HL-60 (cell line): ENCODE measurements at regions not wholly inside any gene's neighbourhood (a gene's known extent, or its start where the extent isn't known, plus 50 kb on each side); places are given as distances from the start of the nearest gene placed in this dataset.
A peak's percentile ranks its signal among the peaks of the same experiment; 100 is the strongest.

Experiments used
- DNase-seq, 2 experiments: peaks; one replicate each; pipeline ENCODE4 v3.0.0-alpha.2; 2010 to 2020; ENCODE audit warnings: low read depth in 1 of 2, low spot score in 1 of 2
- H3K27ac ChIP-seq: fragments of 250-450 bp; sonication (Bioruptor Pico); replicated peaks from 2 replicates; pipeline ENCODE4 v1.5.1; 2020; ENCODE audit warnings: mild to moderate bottlenecking, moderate library complexity
- H3K27me3 ChIP-seq: fragments of 250-450 bp; sonication (Bioruptor Pico); 2 replicates; pipeline ENCODE4 v1.5.1; 2021; ENCODE audit warnings: mild to moderate bottlenecking, moderate library complexity; ENCODE audit not compliant: insufficient read depth, poor library complexity, severe bottlenecking
- H3K4me3 ChIP-seq: replicated peaks from 2 replicates; pipeline ENCODE4 v1.5.1; 2011; ENCODE audit warnings: mild to moderate bottlenecking, control low read depth, low read length; ENCODE audit not compliant: insufficient read depth
- GABPA ChIP-seq: IDR thresholded peaks from 2 replicates; pipeline ENCODE4 v1.6.1; 2012; ENCODE audit warnings: low read depth
- POLR2AphosphoS5 ChIP-seq: IDR thresholded peaks from 2 replicates; pipeline ENCODE4 v1.6.1; 2012; ENCODE audit warnings: low read depth
- SPI1 ChIP-seq: IDR thresholded peaks from 2 replicates; pipeline ENCODE4 v1.6.1; 2012; ENCODE audit warnings: low read depth, mild to moderate bottlenecking, borderline replicate concordance
- TF ChIP-seq, protein P1 (sequence below): IDR thresholded peaks from one replicate; pipeline ENCODE4 v1.5.1; 2011; ENCODE audit warnings: low read length, control low read depth, inconsistent platforms; ENCODE audit not compliant: insufficient read depth
- TF ChIP-seq, protein P2 (sequence below): IDR thresholded peaks from 2 replicates; pipeline ENCODE4 v1.6.1; 2012; ENCODE audit warnings: low read depth; ENCODE audit not compliant: insufficient replicate concordance

DNA sequence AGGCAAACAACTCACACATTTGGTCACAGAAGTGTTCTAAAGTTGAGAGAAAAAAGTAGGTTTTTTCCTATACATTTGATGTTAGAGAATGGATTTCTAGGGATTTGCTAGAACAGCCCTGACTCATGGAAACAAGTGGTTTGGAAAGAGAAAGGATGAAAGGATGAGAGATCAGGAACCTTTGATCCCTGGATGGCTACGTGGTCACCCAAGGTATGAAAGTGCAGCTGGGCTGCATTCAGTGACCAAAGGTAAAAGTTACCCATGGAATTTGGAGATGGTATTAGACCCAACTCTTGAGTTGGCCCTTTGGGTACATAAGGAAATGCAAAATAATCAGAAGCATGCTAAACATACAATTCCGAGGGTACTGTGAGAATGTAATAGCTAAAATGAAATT lies 61.3 kb upstream of the SPIN1 start:
- H3K27me3 ChIP-seq, result no peaks in the 10 kb centered on the region
- no peak overlapping the region for H3K4me3 ChIP-seq
- no peak overlapping the region for H3K27ac ChIP-seq
- TF ChIP-seq GABPA (no peak), POLR2AphosphoS5 (no peak)
- TF ChIP-seq, protein P1, sequence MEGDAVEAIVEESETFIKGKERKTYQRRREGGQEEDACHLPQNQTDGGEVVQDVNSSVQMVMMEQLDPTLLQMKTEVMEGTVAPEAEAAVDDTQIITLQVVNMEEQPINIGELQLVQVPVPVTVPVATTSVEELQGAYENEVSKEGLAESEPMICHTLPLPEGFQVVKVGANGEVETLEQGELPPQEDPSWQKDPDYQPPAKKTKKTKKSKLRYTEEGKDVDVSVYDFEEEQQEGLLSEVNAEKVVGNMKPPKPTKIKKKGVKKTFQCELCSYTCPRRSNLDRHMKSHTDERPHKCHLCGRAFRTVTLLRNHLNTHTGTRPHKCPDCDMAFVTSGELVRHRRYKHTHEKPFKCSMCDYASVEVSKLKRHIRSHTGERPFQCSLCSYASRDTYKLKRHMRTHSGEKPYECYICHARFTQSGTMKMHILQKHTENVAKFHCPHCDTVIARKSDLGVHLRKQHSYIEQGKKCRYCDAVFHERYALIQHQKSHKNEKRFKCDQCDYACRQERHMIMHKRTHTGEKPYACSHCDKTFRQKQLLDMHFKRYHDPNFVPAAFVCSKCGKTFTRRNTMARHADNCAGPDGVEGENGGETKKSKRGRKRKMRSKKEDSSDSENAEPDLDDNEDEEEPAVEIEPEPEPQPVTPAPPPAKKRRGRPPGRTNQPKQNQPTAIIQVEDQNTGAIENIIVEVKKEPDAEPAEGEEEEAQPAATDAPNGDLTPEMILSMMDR, result no peak
- no peak for DNase-seq

DNA sequence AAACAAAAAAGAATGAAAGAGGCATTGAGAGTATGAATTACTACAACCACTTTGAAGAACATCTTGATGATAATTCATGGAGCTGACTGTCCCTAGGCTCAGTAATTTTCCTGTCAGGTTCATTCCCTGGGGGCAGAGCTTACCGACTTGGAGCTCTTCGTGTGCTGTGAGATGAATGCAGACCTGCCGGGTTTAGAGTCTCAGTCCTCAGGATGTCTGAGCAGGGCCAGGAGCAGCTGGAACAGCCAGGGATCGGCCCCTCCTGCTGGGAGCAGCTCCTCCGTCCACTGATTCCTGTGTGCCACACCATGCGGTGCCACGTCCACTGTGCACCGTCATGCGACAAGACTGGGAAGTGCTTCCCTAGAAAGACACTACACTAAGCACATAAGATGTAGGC lies 62.2 kb upstream of the SPIN1 start:
- TF ChIP-seq POLR2AphosphoS5 (no peak), SPI1 (no peak), GABPA (no peak)
- TF ChIP-seq, protein P1, result no peak
- TF ChIP-seq, protein P2, sequence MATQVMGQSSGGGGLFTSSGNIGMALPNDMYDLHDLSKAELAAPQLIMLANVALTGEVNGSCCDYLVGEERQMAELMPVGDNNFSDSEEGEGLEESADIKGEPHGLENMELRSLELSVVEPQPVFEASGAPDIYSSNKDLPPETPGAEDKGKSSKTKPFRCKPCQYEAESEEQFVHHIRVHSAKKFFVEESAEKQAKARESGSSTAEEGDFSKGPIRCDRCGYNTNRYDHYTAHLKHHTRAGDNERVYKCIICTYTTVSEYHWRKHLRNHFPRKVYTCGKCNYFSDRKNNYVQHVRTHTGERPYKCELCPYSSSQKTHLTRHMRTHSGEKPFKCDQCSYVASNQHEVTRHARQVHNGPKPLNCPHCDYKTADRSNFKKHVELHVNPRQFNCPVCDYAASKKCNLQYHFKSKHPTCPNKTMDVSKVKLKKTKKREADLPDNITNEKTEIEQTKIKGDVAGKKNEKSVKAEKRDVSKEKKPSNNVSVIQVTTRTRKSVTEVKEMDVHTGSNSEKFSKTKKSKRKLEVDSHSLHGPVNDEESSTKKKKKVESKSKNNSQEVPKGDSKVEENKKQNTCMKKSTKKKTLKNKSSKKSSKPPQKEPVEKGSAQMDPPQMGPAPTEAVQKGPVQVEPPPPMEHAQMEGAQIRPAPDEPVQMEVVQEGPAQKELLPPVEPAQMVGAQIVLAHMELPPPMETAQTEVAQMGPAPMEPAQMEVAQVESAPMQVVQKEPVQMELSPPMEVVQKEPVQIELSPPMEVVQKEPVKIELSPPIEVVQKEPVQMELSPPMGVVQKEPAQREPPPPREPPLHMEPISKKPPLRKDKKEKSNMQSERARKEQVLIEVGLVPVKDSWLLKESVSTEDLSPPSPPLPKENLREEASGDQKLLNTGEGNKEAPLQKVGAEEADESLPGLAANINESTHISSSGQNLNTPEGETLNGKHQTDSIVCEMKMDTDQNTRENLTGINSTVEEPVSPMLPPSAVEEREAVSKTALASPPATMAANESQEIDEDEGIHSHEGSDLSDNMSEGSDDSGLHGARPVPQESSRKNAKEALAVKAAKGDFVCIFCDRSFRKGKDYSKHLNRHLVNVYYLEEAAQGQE, result no peak
- Histone ChIP-seq H3K27me3 (no peaks in the 10 kb centered on the region), H3K4me3 (no peak overlapping the region), H3K27ac (no peak overlapping the region)
- DNase-seq, result no peak

DNA sequence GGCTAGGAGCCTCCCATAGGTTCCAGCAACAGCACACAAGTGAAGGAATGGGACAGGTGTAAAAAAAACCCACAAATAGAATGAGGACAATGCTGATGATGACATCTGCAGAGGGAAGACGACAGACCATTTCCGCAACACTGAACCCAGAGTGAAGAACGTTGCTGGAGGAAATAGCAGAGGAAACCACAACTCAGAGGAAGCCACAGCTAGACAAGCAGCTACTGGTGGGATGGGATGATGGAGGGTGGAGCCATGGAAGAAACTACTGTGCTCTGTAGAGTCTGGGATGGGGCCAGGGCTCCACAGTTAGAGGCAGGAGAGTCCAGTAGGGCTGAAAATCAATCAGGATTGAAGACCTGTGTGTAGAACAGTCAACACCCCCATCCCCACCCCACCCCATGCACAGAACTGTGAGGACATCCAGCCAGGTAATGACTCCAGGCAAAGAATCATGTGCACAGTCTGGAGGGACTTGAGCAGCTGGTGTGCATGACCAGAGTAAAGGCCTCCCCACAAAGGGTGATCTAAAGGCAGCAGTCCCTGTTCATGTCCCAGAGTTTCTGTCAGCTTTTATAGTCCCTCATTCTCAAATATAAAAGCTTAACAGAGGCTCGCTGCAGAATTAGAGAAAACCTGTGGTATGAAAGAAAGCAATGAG lies 65.2 kb upstream of the SPIN1 start:
- H3K4me3 ChIP-seq, result no peak overlapping the region
- peak overlapping the region; percentile 76 for H3K27ac ChIP-seq
- peak; percentile 31 to 90 for DNase-seq
- no peaks in the 10 kb centered on the region for H3K27me3 ChIP-seq
- TF ChIP-seq, protein P1, result no peak
- peak; percentile 74 for TF ChIP-seq POLR2AphosphoS5
- TF ChIP-seq, protein P2, result no peak
- no peak for TF ChIP-seq GABPA
- TF ChIP-seq SPI1, result peak; percentile 67; the same call in 1 of the 2 replicates

DNA sequence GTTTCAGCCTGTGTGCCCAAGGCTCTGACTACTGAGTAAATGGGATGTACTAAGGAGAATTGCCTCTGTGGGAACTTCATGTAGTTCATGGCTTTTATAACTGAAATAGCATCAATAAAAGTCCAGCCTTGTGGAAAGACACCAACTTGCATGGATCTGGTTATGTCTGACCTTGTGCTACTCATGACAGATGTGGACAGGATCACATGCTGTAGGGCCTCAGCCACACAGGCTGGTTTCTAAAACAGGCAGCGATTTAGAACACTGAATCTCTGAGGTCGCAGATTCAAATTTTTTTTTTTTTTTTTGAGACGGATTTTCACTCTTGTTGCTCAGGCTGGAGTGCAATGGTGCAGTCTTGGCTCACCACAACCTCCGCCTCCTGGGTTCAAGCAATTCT lies 66.5 kb upstream of the SPIN1 start:
- no peak for TF ChIP-seq POLR2AphosphoS5
- TF ChIP-seq, protein P1, result no peak
- TF ChIP-seq, protein P2, result no peak
- TF ChIP-seq GABPA, result no peak
- no peak for TF ChIP-seq SPI1
- Histone ChIP-seq H3K27ac (no peak overlapping the region), H3K4me3 (no peak overlapping the region), H3K27me3 (no peaks in the 10 kb centered on the region)
- no peak for DNase-seq
